H9 (cell line): ENCODE measurements at regions not wholly inside any gene's neighbourhood (a gene's known extent, or its start where the extent isn't known, plus 50 kb on each side); places are given as distances from the start of the nearest gene placed in this dataset.

Experiments
- DNase-seq: peaks from one replicate; pipeline ENCODE4 v3.0.0-alpha.2; 2017
- H2AFZ ChIP-seq: one replicate; pipeline ENCODE4 v1.6.1; 2013; ENCODE audit warnings: mild to moderate bottlenecking, low read length, control low read depth, moderate library complexity
- H2AK5ac ChIP-seq: 2 replicates; pipeline ENCODE4 v1.6.1; 2013; ENCODE audit warnings: low read length, control low read depth, mixed read lengths; ENCODE audit not compliant: insufficient read length
- H2BK120ac ChIP-seq: one replicate; pipeline ENCODE4 v1.6.1; 2013; ENCODE audit warnings: low read depth, mild to moderate bottlenecking, low read length, control low read depth, inconsistent platforms; ENCODE audit not compliant: poor library complexity, severe bottlenecking
- H2BK12ac ChIP-seq: 2 replicates; pipeline ENCODE4 v1.6.1; 2013; ENCODE audit warnings: low read length, control low read depth, mixed read lengths, low read depth; ENCODE audit not compliant: insufficient read length
- H2BK15ac ChIP-seq: 2 replicates; pipeline ENCODE4 v1.6.1; 2013; ENCODE audit warnings: low read depth, low read length, control low read depth
- H2BK20ac ChIP-seq: one replicate; pipeline ENCODE4 v1.6.1; 2013; ENCODE audit warnings: low read depth, mild to moderate bottlenecking, low read length, control low read depth, inconsistent platforms; ENCODE audit not compliant: poor library complexity, severe bottlenecking
- H2BK5ac ChIP-seq: 2 replicates; pipeline ENCODE4 v1.6.1; 2013; ENCODE audit warnings: low read length, control low read depth, mixed read lengths; ENCODE audit not compliant: insufficient read length
- H3K14ac ChIP-seq: 2 replicates; pipeline ENCODE4 v1.6.1; 2013; ENCODE audit warnings: low read length, control low read depth; ENCODE audit not compliant: insufficient read depth
- H3K18ac ChIP-seq: 2 replicates; pipeline ENCODE4 v1.6.1; 2013; ENCODE audit warnings: low read depth, mild to moderate bottlenecking, mixed read lengths, low read length, control low read depth; ENCODE audit not compliant: insufficient read length
- H3K23ac ChIP-seq: 2 replicates; pipeline ENCODE4 v1.6.1; 2013; ENCODE audit warnings: low read length, control low read depth, mixed read lengths, low read depth; ENCODE audit not compliant: insufficient read length
- H3K23me2 ChIP-seq: 2 replicates; pipeline ENCODE4 v1.6.1; 2013; ENCODE audit warnings: low read depth, mild to moderate bottlenecking, mixed read lengths, low read length, control low read depth; ENCODE audit not compliant: insufficient read length, poor library complexity, severe bottlenecking
- H3K27ac ChIP-seq: 2 replicates; pipeline ENCODE4 v1.5.1; 2013; ENCODE audit warnings: low read length, control low read depth, mixed read lengths, low read depth; ENCODE audit not compliant: insufficient read length
- H3K27me3 ChIP-seq: 2 replicates; pipeline ENCODE4 v1.6.1; 2013; ENCODE audit warnings: low read length, control low read depth, inconsistent platforms; ENCODE audit not compliant: insufficient read depth
- H3K4ac ChIP-seq: 2 replicates; pipeline ENCODE4 v1.6.1; 2013; ENCODE audit warnings: low read depth, mild to moderate bottlenecking, control low read depth, inconsistent platforms, low read length, moderate library complexity
- H3K4me1 ChIP-seq: 2 replicates; pipeline ENCODE4 v1.6.1; 2013; ENCODE audit warnings: low read length, control low read depth, inconsistent platforms; ENCODE audit not compliant: insufficient read depth
- H3K4me2 ChIP-seq: 2 replicates; pipeline ENCODE4 v1.6.1; 2013; ENCODE audit warnings: low read length, control low read depth, mixed read lengths; ENCODE audit not compliant: insufficient read length, insufficient read depth
- H3K56ac ChIP-seq: 2 replicates; pipeline ENCODE4 v1.6.1; 2013; ENCODE audit warnings: low read depth, mild to moderate bottlenecking, mixed read lengths, low read length, control low read depth; ENCODE audit not compliant: insufficient read length
- H3K79me1 ChIP-seq: 2 replicates; pipeline ENCODE4 v1.6.1; 2013; ENCODE audit warnings: low read depth, mild to moderate bottlenecking, moderate library complexity, low read length, control low read depth, inconsistent platforms; ENCODE audit not compliant: insufficient read depth, poor library complexity, severe bottlenecking
- H3K79me2 ChIP-seq: 2 replicates; pipeline ENCODE4 v1.6.1; 2013; ENCODE audit warnings: low read length, control low read depth, inconsistent platforms; ENCODE audit not compliant: insufficient read depth
- H3K9ac ChIP-seq: 2 replicates; pipeline ENCODE4 v1.6.1; 2013; ENCODE audit warnings: low read length, control low read depth, mixed read lengths; ENCODE audit not compliant: insufficient read length; ENCODE audit errors: extremely low read depth
- H3K9me3 ChIP-seq: one replicate; pipeline ENCODE4 v1.6.1; 2013; ENCODE audit warnings: low read depth, low read length, inconsistent platforms; ENCODE audit not compliant: control insufficient read depth
- H3T11ph ChIP-seq: one replicate; pipeline ENCODE4 v1.6.1; 2013; ENCODE audit warnings: mild to moderate bottlenecking, low read length, control low read depth, inconsistent platforms
- H4K20me1 ChIP-seq: one replicate; pipeline ENCODE4 v1.6.1; 2013; ENCODE audit not compliant: control insufficient read depth, insufficient read length, insufficient read depth
- H4K5ac ChIP-seq: 2 replicates; pipeline ENCODE4 v1.6.1; 2013; ENCODE audit warnings: low read depth, mild to moderate bottlenecking, mixed read lengths, low read length, control low read depth; ENCODE audit not compliant: insufficient read length
- H4K8ac ChIP-seq: replicated peaks from 2 replicates; pipeline ENCODE4 v1.6.1; 2013; ENCODE audit warnings: low read length, control low read depth, mixed read lengths, low read depth; ENCODE audit not compliant: insufficient read length
- H4K91ac ChIP-seq: 2 replicates; pipeline ENCODE4 v1.6.1; 2013; ENCODE audit warnings: low read depth, mild to moderate bottlenecking, moderate library complexity, mixed read lengths, low read length, control low read depth; ENCODE audit not compliant: insufficient read length
- H3K27ac Mint-ChIP-seq, 3 experiments: 2 replicates in 2 of 3; 3 replicates in 1 of 3; pipeline ENCODE4 v1.8.0; 2020 to 2021; ENCODE audit warnings: mixed read lengths in 3 of 3, mild to moderate bottlenecking in 1 of 3, moderate library complexity in 1 of 3
- H3K27me3 Mint-ChIP-seq: 2 replicates; pipeline ENCODE4 v1.8.0; 2021; ENCODE audit warnings: low read depth, mild to moderate bottlenecking, moderate library complexity, mixed read lengths
- H3K36me3 Mint-ChIP-seq, 3 experiments: 2 replicates in 2 of 3; 3 replicates in 1 of 3; pipeline ENCODE4 v1.8.0; 2020 to 2021; ENCODE audit warnings: low read depth in 3 of 3, mixed read lengths in 3 of 3; ENCODE audit not compliant: insufficient read depth in 1 of 3
- H3K4me1 Mint-ChIP-seq, 2 experiments: 2 replicates each; pipeline ENCODE4 v1.8.0; 2020; ENCODE audit warnings: mixed read lengths in 2 of 2
- H3K4me3 Mint-ChIP-seq, 2 experiments: 2 replicates in 1 of 2; 3 replicates in 1 of 2; pipeline ENCODE4 v1.8.0; 2020 to 2021; ENCODE audit warnings: mild to moderate bottlenecking in 2 of 2, mixed read lengths in 2 of 2, moderate library complexity in 1 of 2
- H3K9me3 Mint-ChIP-seq, 2 experiments: 2 replicates in 1 of 2; 3 replicates in 1 of 2; pipeline ENCODE4 v1.8.0; 2020; ENCODE audit warnings: mild to moderate bottlenecking in 2 of 2, mixed read lengths in 2 of 2, moderate library complexity in 1 of 2
- CTCF ChIP-seq: fragments of 200-600 bp; sonication (generic); conservative IDR thresholded peaks from 3 replicates; pipeline ENCODE4 v1.8.0; 2021; ENCODE audit warnings: antibody characterized with exemption, mild to moderate bottlenecking
- WGBS: extraction: QIAGEN DNeasy Blood & Tissue Kit; methylation state at CpG from one replicate; pipeline ENCODE4 v1.1.7; 2013; ENCODE audit warnings: missing lambda C conversion rate, low lambda C conversion rate, mixed read lengths; ENCODE audit not compliant: insufficient read length; ENCODE audit errors: extremely low coverage; 5-methylcytosine and 5-hydroxymethylcytosine counted together

- Histone ChIP-seq H3K27ac (no peak overlapping the region), H2AK5ac (no peak overlapping the region), H3K23ac (no peak overlapping the region), H3K9ac (no peak overlapping the region), H3K9me3 (no peaks in the 10 kb centered on the region), H4K8ac (no peak overlapping the region), H3K79me2 (no peaks in the 10 kb centered on the region), H3K27me3 (no peaks in the 10 kb centered on the region), H3T11ph (no peak overlapping the region), H4K91ac (no peak overlapping the region), H3K4ac (no peak overlapping the region), H2BK120ac (no peak overlapping the region), H4K5ac (no peak overlapping the region), H3K18ac (no peak overlapping the region), H3K4me2 (no peak overlapping the region), H3K4me1 (no peaks in the 10 kb centered on the region), H2BK20ac (no peak overlapping the region), H2BK5ac (no peak overlapping the region), H4K20me1 (no peaks in the 10 kb centered on the region), H2AFZ (no peak overlapping the region), H2BK15ac (no peak overlapping the region), H3K56ac (no peak overlapping the region), H3K79me1 (no peaks in the 10 kb centered on the region), H2BK12ac (no peak overlapping the region), H3K14ac (no peak overlapping the region), H3K23me2 (no peaks in the 10 kb centered on the region)
- H3K27ac Mint-ChIP-seq, result no peak overlapping the region
- no CpG with 5 or more reads among the region's 2 CpGs for WGBS
- peaks cover 0 to 5% of the 10 kb centered on the region in 2 experiments for H3K4me1 Mint-ChIP-seq
- no peak for DNase-seq
- H3K4me3 Mint-ChIP-seq, result no peak overlapping the region
- no peak for TF ChIP-seq CTCF
- H3K27me3 Mint-ChIP-seq, result no peaks in the 10 kb centered on the region; the same call in 1 of the 2 replicates
- no peaks in the 10 kb centered on the region; a peak in 1 of 7 replicates for H3K36me3 Mint-ChIP-seq
- H3K9me3 Mint-ChIP-seq, result peaks cover 0 to 2% of the 10 kb centered on the region in 2 experiments; a peak in 1 of 5 replicates
These were observed 357.8 kb upstream of the STEAP1 start for GRCh38 chr7:89796481-89796880.
